Fibroblast of lung (primary cell): ENCODE measurements at regions not wholly inside any gene's neighbourhood (a gene's known extent, or its start where the extent isn't known, plus 50 kb on each side); places are given as distances from the start of the nearest gene placed in this dataset.

Experiments used
- EZH2 ChIP-seq: IDR thresholded peaks from 2 replicates; pipeline ENCODE4 v1.5.1; 2012; ENCODE audit warnings: low read length, control low read depth, mild to moderate bottlenecking; ENCODE audit errors: missing control alignments
- TF ChIP-seq, protein P1 (sequence below), 2 donors: IDR thresholded peaks in 1 of 2; conservative IDR thresholded peaks in 1 of 2; 1 replicate in 1 of 2; 2 replicates in 1 of 2; pipeline ENCODE4 v1.5.1; 2011 to 2012; ENCODE audit warnings: low read length in 2 of 2, control low read depth in 1 of 2, inconsistent platforms in 1 of 2, low read depth in 1 of 2, mild to moderate bottlenecking in 1 of 2

DNA sequence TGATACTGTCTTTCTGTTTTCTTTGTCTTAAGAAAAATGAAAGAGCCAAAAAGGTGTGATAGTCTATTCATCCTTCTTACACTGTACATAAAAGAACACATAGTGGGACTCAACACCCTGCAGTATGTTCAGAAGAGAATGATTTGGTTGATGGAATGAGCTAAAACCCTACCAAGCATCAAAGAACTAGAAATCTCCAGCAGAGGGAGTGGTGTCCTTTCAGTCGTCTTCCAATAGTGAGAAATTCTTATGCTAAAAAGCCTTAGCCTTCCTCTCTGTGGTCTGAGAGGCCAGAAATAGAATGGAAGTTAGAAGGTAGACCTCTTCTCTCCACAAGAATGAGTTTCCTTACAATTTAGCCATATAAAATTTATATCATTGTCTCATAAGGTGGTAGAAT is 393.4 kb upstream of the SEL1L start:
- TF ChIP-seq, protein P1, sequence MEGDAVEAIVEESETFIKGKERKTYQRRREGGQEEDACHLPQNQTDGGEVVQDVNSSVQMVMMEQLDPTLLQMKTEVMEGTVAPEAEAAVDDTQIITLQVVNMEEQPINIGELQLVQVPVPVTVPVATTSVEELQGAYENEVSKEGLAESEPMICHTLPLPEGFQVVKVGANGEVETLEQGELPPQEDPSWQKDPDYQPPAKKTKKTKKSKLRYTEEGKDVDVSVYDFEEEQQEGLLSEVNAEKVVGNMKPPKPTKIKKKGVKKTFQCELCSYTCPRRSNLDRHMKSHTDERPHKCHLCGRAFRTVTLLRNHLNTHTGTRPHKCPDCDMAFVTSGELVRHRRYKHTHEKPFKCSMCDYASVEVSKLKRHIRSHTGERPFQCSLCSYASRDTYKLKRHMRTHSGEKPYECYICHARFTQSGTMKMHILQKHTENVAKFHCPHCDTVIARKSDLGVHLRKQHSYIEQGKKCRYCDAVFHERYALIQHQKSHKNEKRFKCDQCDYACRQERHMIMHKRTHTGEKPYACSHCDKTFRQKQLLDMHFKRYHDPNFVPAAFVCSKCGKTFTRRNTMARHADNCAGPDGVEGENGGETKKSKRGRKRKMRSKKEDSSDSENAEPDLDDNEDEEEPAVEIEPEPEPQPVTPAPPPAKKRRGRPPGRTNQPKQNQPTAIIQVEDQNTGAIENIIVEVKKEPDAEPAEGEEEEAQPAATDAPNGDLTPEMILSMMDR (conservative IDR thresholded peaks at IDR 0.05 in 1 of 2, IDR thresholded peaks at IDR 0.05 in 1 of 2; ENCODE audit: low read depth in 1 of 2, low read length in 2 of 2): no peak
- no peak for TF ChIP-seq EZH2
